Tibial nerve (tissue), 4 donors: ENCODE measurements at regions not wholly inside any gene's neighbourhood (a gene's known extent, or its start where the extent isn't known, plus 50 kb on each side); places are given as distances from the start of the nearest gene placed in this dataset.

Experiments used
- CTCF ChIP-seq, 5 experiments: fragments of 200-600 bp in 3 of 5; fragments of 450-650 bp in 2 of 5; sonication (generic) in 3 of 5; IDR thresholded peaks; one replicate each; pipeline ENCODE4 v1.5.1; 2016 to 2019; ENCODE audit warnings: antibody characterized with exemption in 5 of 5, mild to moderate bottlenecking in 3 of 5, moderate library complexity in 2 of 5
- EP300 ChIP-seq, 2 donors: sonication (generic); formaldehyde crosslinking; IDR thresholded peaks; one replicate each; pipeline ENCODE4 v1.6.1; 2017; ENCODE audit warnings: antibody characterized with exemption in 2 of 2, mild to moderate bottlenecking in 1 of 2
- POLR2A ChIP-seq, 2 donors: fragments of 450-650 bp; IDR thresholded peaks; one replicate each; pipeline ENCODE4 v1.6.1; 2017; ENCODE audit warnings: antibody characterized with exemption in 2 of 2, mild to moderate bottlenecking in 2 of 2, moderate library complexity in 2 of 2

GRCh38 chr10:69738858-69739435 is 62.8 kb upstream of the COL13A1 start:
- TF ChIP-seq CTCF (IDR thresholded peaks at IDR 0.05), result no peak
- TF ChIP-seq POLR2A (IDR thresholded peaks at IDR 0.05), result no peak
- no peak for TF ChIP-seq EP300 (IDR thresholded peaks at IDR 0.05)
